Vagina (tissue), 2 donors: ENCODE measurements at regions not wholly inside any gene's neighbourhood (a gene's known extent, or its start where the extent isn't known, plus 50 kb on each side); places are given as distances from the start of the nearest gene placed in this dataset.
A peak's percentile ranks its signal among the peaks of the same experiment; 100 is the strongest.
"Not testable (repeated sequence)": the region's sequence is repeated elsewhere in the genome, so short reads cannot be mapped to it uniquely, and the experiment has no call there.

ENCODE experiments used
- DNase-seq, 2 donors: peaks; one replicate each; pipeline ENCODE4 v3.0.0-alpha.2; 2017; ENCODE audit errors: extremely low spot score in 2 of 2
- H3K27ac ChIP-seq: fragments of 200-600 bp; sonication (generic); one replicate; pipeline ENCODE4 v1.5.1; 2019
- H3K27me3 ChIP-seq: fragments of 200-600 bp; sonication (generic); one replicate; pipeline ENCODE4 v1.5.1; 2019
- H3K36me3 ChIP-seq, 2 donors: fragments of 200-600 bp; sonication (generic); one replicate each; pipeline ENCODE4 v1.5.1; 2017 to 2019
- H3K4me1 ChIP-seq: fragments of 200-600 bp; sonication (generic); one replicate; pipeline ENCODE4 v1.5.1; 2019
- H3K4me3 ChIP-seq, 2 donors: fragments of 200-600 bp; sonication (generic); 1 replicate in 1 of 2; 2 replicates in 1 of 2; pipeline ENCODE4 v1.5.1; 2016 to 2019
- H3K9me3 ChIP-seq: fragments of 200-600 bp; sonication (generic); one replicate; pipeline ENCODE4 v1.5.1; 2019
- CTCF ChIP-seq, 3 experiments: fragments of 450-650 bp in 2 of 3; fragments of 200-600 bp in 1 of 3; sonication (generic) in 1 of 3; IDR thresholded peaks; one replicate each; pipeline ENCODE4 v1.5.1; 2017 to 2019; ENCODE audit warnings: antibody characterized with exemption in 3 of 3, mild to moderate bottlenecking in 2 of 3, moderate library complexity in 2 of 3
- POLR2A ChIP-seq, 2 donors: fragments of 450-650 bp; IDR thresholded peaks; one replicate each; pipeline ENCODE4 v1.6.1; 2017; ENCODE audit warnings: antibody characterized with exemption in 2 of 2, mild to moderate bottlenecking in 2 of 2, moderate library complexity in 2 of 2
- POLR2AphosphoS5 ChIP-seq, 2 donors: sonication (generic); formaldehyde crosslinking; IDR thresholded peaks; one replicate each; pipeline ENCODE4 v1.9.0; 2017; ENCODE audit warnings: antibody characterized with exemption in 2 of 2, mild to moderate bottlenecking in 2 of 2, low read depth in 1 of 2; ENCODE audit not compliant: insufficient read depth in 1 of 2
- intact Hi-C: fragments of 100-400 bp; cut with DNase I; formaldehyde crosslinking; loops from one replicate; pipeline ENCODE4 v1.15.1; 2023

- no peak overlapping the region for H3K4me3 ChIP-seq
- H3K27me3 ChIP-seq = no peaks in the 10 kb centered on the region
- TF ChIP-seq POLR2AphosphoS5 (IDR thresholded peaks at IDR 0.05; ENCODE audit: insufficient read depth in 1 of 2, low read depth in 1 of 2) = no peak
- TF ChIP-seq POLR2A (IDR thresholded peaks at IDR 0.05) = no peak
- no peak for TF ChIP-seq CTCF (IDR thresholded peaks at IDR 0.05)
- no peak overlapping the region for H3K27ac ChIP-seq
- intact Hi-C loops = no loop called here
- H3K4me1 ChIP-seq = peaks cover 10% of the 10 kb centered on the region
- no peaks in the 10 kb centered on the region for H3K9me3 ChIP-seq
- no peaks in the 10 kb centered on the region for H3K36me3 ChIP-seq
- DNase-seq = no peak
Observed at GRCh38 chr6:26276841-26277648, 88.0 kb upstream of the BTN3A2 start.

GRCh38 chr6:26278536-26278935 is 86.5 kb upstream of the BTN3A2 start:
- H3K4me3 ChIP-seq = no peak overlapping the region
- intact Hi-C loops = no loop called here
- TF ChIP-seq POLR2AphosphoS5 (IDR thresholded peaks at IDR 0.05; ENCODE audit: insufficient read depth in 1 of 2, low read depth in 1 of 2) = no peak
- no peak for TF ChIP-seq POLR2A (IDR thresholded peaks at IDR 0.05)

GRCh38 chr6:26279371-26279770 is 85.6 kb upstream of the BTN3A2 start:
- H3K36me3 ChIP-seq, H3K4me3 ChIP-seq, DNase-seq, H3K27ac ChIP-seq, intact Hi-C loops, H3K27me3 ChIP-seq, H3K9me3 ChIP-seq: not testable (repeated sequence)
- peaks cover 15% of the 10 kb centered on the region for H3K4me1 ChIP-seq

More at GRCh38 chr6:26278536-26278935, 86.5 kb upstream of the BTN3A2 start:
- no peaks in the 10 kb centered on the region for H3K36me3 ChIP-seq
- peaks cover 10% of the 10 kb centered on the region for H3K4me1 ChIP-seq
- no peak overlapping the region for H3K27ac ChIP-seq
- DNase-seq = no peak
- H3K27me3 ChIP-seq = no peaks in the 10 kb centered on the region
- H3K9me3 ChIP-seq = no peaks in the 10 kb centered on the region

GRCh38 chr6:26280407-26280806 is 84.6 kb upstream of the BTN3A2 start:
- no peak for DNase-seq
- no peaks in the 10 kb centered on the region for H3K36me3 ChIP-seq
- H3K9me3 ChIP-seq = no peaks in the 10 kb centered on the region
- peaks cover 15% of the 10 kb centered on the region for H3K4me1 ChIP-seq
- TF ChIP-seq POLR2A (IDR thresholded peaks at IDR 0.05) = no peak
- no peak for TF ChIP-seq CTCF (IDR thresholded peaks at IDR 0.05)
- TF ChIP-seq POLR2AphosphoS5 (IDR thresholded peaks at IDR 0.05; ENCODE audit: insufficient read depth in 1 of 2, low read depth in 1 of 2) = no peak
- intact Hi-C loops = loop anchor here (10.0 kb wide), 1 partner anchor 256 kb away; a partner anchor contains a TSS
- no peak overlapping the region for H3K4me3 ChIP-seq
- no peak overlapping the region for H3K27ac ChIP-seq
- no peaks in the 10 kb centered on the region for H3K27me3 ChIP-seq

- H3K4me3 ChIP-seq = peak overlapping the region; percentile 83 to 89
- peaks cover 15% of the 10 kb centered on the region for H3K4me1 ChIP-seq
- intact Hi-C loops = loop anchor here (10.0 kb wide), 1 partner anchor 260 kb away; a partner anchor contains a TSS
- H3K27ac ChIP-seq = peak overlapping the region; percentile 89
- no peaks in the 10 kb centered on the region for H3K9me3 ChIP-seq
- H3K27me3 ChIP-seq = no peaks in the 10 kb centered on the region
- DNase-seq = peak in 1 of 2 donors; percentile 90
- no peaks in the 10 kb centered on the region for H3K36me3 ChIP-seq
- TF ChIP-seq POLR2AphosphoS5 (IDR thresholded peaks at IDR 0.05; ENCODE audit: insufficient read depth in 1 of 2, low read depth in 1 of 2) = no peak
- TF ChIP-seq CTCF (IDR thresholded peaks at IDR 0.05) = no peak
- TF ChIP-seq POLR2A (IDR thresholded peaks at IDR 0.05) = no peak
Observed at GRCh38 chr6:26284537-26285142, 80.4 kb upstream of the BTN3A2 start.
